ENCODE measurements at regions not wholly inside any gene's neighbourhood (a gene's known extent, or its start where the extent isn't known, plus 50 kb on each side); places are given as distances from the start of the nearest gene placed in this dataset.

DNA sequence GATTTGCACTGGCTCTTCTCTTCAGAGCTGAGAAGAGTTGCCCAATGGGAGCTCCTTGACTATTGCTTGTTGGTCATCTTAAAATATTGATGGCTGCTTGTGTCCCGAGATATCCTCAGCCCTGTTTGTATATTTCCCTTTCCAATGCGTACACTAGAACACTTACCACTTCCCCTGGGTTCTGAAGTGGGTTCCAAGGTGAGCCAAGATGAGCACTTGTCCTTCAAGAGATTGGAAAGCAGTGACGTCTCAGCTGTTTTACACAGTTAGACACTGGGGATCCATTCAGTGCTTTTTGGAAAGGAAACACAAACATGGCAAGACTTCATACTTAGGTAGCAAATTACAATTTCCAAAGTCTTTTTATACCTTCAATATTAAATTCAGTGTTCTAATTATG, 716.4 kb upstream of the CITED2 start:
- no peak for TF ChIP-seq EZH2 (IDR thresholded peaks at IDR 0.05; ENCODE audit: borderline replicate concordance)
- TF ChIP-seq, protein P1, sequence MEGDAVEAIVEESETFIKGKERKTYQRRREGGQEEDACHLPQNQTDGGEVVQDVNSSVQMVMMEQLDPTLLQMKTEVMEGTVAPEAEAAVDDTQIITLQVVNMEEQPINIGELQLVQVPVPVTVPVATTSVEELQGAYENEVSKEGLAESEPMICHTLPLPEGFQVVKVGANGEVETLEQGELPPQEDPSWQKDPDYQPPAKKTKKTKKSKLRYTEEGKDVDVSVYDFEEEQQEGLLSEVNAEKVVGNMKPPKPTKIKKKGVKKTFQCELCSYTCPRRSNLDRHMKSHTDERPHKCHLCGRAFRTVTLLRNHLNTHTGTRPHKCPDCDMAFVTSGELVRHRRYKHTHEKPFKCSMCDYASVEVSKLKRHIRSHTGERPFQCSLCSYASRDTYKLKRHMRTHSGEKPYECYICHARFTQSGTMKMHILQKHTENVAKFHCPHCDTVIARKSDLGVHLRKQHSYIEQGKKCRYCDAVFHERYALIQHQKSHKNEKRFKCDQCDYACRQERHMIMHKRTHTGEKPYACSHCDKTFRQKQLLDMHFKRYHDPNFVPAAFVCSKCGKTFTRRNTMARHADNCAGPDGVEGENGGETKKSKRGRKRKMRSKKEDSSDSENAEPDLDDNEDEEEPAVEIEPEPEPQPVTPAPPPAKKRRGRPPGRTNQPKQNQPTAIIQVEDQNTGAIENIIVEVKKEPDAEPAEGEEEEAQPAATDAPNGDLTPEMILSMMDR (IDR thresholded peaks at IDR 0.05; ENCODE audit: poor library complexity), result no peak
- no peak for TF ChIP-seq EZH2phosphoT487 (IDR thresholded peaks at IDR 0.05; ENCODE audit: low read depth, severe bottlenecking, unreplicated experiment)

Data from hepatocyte (in vitro differentiated cells).